PC-9 (cell line): ENCODE measurements at regions not wholly inside any gene's neighbourhood (a gene's known extent, or its start where the extent isn't known, plus 50 kb on each side); places are given as distances from the start of the nearest gene placed in this dataset.

ENCODE experiments used
- CTCF ChIP-seq: fragments of 200-600 bp; sonication (generic); conservative IDR thresholded peaks from 2 replicates; pipeline ENCODE4 v1.6.1; 2017; ENCODE audit warnings: mixed run types, antibody characterized with exemption, mild to moderate bottlenecking, moderate library complexity
- EZH2 ChIP-seq: fragments of 200-600 bp; sonication (generic); IDR thresholded peaks from 2 replicates; pipeline ENCODE4 v1.8.0; 2017; ENCODE audit warnings: antibody characterized with exemption, low read depth

- no peak for TF ChIP-seq CTCF
- TF ChIP-seq EZH2: no peak
Observed at GRCh38 chr3:84783281-84783680, 175.5 kb upstream of the CADM2 start.
